ENCODE measurements at regions not wholly inside any gene's neighbourhood (a gene's known extent, or its start where the extent isn't known, plus 50 kb on each side); places are given as distances from the start of the nearest gene placed in this dataset.
"Not testable (repeated sequence)": the region's sequence is repeated elsewhere in the genome, so short reads cannot be mapped to it uniquely, and the experiment has no call there.

GRCh38 chr3:82506204-82506603 is 744.8 kb upstream of the GBE1 start:
- DNase-seq (ENCODE audit: low read depth) = no peak

DNA sequence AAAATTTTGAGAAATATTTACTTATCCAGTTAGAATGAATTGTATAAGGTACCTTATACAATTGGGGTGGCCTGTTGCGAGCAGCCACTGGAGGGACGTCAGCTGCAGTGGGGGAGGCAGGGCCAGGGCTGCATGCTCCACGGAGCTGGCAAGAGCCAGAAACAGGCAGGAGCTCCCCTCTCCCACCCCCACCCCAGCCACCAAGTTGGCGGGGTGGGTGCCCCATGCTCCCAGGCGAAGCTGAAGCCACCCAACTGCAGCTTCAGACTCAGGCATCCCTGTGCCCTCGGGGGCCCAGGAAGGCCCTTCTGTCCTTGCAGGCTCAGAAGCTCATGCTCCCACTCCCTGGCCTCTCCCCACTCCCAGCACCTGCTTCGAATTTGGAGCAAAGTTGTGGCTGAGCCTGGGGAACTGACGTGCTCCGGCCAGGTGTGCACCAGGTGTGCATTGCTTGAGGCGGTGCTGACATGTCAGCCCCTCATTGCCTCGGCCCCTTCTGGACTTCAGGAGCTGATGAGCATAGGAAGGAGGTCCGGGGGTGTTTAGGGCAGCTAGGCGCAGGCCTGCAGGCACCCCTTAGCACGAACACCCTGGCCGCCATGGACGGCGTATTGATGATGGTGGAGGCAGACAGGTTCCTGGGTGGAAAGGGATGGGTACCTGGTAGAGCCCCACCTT is 743.8 kb upstream of the GBE1 start:
- no peak for DNase-seq (ENCODE audit: low read depth)

- DNase-seq (ENCODE audit: low read depth) = no peak
Measured at GRCh38 chr3:82498186-82498585, 736.7 kb upstream of the GBE1 start.

GRCh38 chr3:82496890-82497560 is 735.6 kb upstream of the GBE1 start:
- DNase-seq (ENCODE audit: low read depth) = no peak

DNA sequence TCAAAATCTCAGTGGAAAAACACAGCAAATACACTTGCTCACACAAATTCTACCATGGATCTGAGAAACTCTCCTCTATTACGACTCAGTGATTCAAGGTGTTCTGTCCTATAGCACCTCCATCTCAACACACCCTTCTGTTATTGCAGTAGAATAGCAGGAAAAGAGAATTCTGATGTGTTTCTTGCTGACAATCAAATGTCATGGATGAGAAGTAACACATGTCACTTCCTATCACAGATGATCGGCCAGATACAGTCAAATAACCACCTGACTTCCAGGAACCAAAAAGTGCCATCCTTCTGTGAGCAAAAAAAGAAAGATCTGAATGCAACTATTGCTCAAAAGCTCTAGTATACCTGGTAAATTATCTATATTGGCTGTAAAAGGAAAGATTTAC is 734.2 kb upstream of the GBE1 start:
- DNase-seq (ENCODE audit: low read depth) = no peak

GRCh38 chr3:82494977-82495489 is 733.6 kb upstream of the GBE1 start:
- DNase-seq (ENCODE audit: low read depth) = no peak

GRCh38 chr3:82493858-82494257 is 732.4 kb upstream of the GBE1 start:
- no peak for DNase-seq (ENCODE audit: low read depth)

DNA sequence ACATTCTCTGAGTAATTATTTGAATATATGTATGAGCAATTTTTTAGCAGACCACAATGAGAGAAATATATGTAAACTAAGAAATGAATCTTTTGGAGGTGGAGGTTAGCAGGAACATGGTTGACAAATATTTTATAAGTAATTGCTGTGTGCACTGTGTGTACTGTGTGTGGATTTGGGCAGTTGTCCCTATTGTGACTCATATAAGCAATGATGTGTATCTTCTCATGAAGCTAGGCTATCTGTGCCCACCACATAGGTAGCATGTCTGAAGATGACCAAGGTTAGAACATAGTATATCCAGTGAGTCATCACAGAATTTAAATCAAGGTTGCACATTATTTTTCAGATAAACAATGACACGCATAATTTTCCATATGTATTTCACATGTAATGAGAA is 713.9 kb upstream of the GBE1 start:
- no peak for DNase-seq (ENCODE audit: low read depth)

DNA sequence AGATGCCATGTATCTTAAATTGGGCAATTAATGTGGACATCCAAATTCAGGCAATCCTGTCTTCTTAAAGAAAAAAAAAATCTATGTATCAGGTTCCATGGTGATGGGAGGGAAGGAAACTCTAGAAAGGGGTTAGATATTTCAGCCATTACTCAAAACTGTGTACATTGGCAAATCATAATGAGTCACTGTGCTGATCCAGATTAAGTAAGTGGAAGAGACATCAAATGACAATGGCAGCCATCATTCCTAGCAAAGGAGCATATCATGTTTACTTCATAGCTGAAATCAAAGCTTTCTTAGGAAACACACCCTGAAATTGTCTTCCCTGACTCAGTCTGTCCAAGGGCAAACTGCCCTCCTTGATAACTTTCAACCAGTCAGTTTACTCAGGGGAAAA is 713.3 kb upstream of the GBE1 start:
- peak; percentile 41 for DNase-seq (ENCODE audit: low read depth)

- DNase-seq (ENCODE audit: low read depth) = no peak
Measured at GRCh38 chr3:82473864-82474541, 712.6 kb upstream of the GBE1 start.

GRCh38 chr3:82467051-82467450 is 705.6 kb upstream of the GBE1 start:
- DNase-seq (ENCODE audit: low read depth) = no peak

GRCh38 chr3:82462977-82463376 is 701.5 kb upstream of the GBE1 start:
- no peak for DNase-seq (ENCODE audit: low read depth)

DNA sequence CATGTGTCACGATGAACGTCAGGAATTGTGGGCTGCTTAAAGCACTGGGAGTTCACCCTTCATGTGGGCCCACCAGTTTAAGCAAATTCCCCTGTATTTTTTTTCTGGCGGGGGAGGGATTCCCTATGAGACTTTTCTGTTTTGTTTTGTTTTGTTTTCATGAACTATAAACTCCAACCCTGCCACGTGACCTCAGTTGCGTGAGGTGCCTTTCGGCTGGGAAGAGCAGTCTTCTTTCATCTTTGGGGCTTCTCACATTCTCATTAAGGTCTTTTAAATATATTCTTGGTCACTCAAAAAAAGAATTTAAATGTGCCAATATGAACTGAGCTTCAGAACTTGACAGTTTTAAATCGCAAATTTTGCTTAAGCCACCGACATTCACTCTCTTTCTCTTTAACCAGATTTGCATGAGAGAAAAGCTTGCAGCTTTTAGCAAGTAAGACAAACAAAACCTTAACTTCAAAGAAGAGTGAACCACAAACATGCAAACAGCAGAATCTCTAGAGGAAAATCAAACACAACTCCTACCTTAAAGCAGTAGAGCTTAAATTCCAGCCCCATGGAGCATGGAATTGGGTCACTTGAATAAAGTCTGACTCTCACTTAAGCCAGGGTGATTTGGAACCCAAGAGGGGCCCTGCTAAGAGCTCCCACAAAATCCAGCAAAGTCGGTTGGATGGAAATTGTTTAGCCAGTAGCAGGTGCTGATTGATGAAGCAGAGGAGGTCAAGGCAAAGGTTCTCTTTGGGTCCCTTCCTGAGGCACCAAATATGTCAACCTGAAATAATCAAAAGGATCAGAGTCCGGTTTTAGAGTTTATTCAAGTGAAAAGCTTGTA is 699.8 kb upstream of the GBE1 start:
- DNase-seq (ENCODE audit: low read depth) = no peak

DNA sequence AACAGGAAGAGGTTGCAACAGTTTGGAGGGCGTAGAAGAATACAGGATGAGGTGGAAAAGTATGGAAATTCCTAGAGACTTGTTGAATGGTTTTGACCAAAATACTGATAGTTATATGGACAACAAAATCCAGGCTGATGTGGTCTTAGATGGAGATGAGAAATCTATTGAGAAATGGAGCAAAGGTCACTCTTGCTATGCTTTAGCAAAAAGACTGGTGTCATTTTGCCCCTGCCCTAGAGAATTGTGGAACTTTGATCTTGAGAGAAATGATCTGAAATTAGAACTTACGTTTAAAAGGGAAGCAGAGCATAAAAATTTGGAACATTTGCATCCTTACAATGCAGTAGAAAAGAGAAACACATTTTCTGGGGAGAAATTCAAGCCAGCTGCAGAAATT is 686.9 kb upstream of the GBE1 start:
- DNase-seq (ENCODE audit: low read depth) = no peak

GRCh38 chr3:82428821-82429220 is 667.4 kb upstream of the GBE1 start:
- DNase-seq (ENCODE audit: low read depth) = not testable (repeated sequence)

GRCh38 chr3:82424031-82424339 is 662.5 kb upstream of the GBE1 start:
- DNase-seq (ENCODE audit: low read depth) = no peak

GRCh38 chr3:82423268-82424030 is 662.0 kb upstream of the GBE1 start:
- DNase-seq (ENCODE audit: low read depth) = no peak

DNA sequence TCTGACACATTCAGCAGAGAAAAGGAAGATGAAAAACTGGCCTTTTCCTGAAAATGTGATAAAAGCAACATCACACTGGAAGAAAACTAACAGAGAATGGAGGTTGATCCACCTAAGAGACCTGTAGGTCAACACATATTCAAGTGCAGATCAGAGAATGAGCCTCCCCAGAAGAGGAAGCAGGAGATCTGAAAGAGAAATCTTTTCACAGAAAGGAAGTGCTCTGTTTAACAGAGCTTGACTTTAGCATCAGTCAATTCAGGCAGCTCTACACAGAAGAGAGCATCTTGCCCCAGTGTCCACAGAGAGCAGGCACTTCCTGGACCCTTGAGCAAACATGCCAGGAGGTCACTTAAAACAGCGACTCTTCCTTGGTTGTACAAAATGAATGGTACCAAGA is 655.4 kb upstream of the GBE1 start:
- no peak for DNase-seq (ENCODE audit: low read depth)

- DNase-seq (ENCODE audit: low read depth) = no peak
Measured at GRCh38 chr3:82416349-82416748, 654.9 kb upstream of the GBE1 start.

DNA sequence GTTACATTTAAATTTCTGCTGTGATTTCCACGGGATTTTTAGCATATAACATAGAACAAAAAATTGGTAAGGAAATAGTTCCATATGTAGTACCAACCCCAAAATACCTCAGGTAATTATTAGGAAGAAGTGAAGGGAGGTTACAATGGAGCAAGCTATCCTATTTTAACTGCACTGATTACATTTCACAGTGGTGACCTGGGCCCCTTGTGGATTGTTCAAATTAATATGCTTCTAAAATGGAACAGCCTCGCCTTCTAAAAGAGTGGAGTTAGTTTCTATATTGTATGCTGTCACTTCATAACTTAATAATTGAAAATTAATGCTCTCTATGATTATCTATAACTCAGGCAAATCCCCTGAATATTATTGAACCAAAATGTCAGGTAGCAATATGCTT is 651.7 kb upstream of the GBE1 start:
- DNase-seq (ENCODE audit: low read depth) = no peak

GRCh38 chr3:82410366-82410765 is 648.9 kb upstream of the GBE1 start:
- no peak for DNase-seq (ENCODE audit: low read depth)

DNA sequence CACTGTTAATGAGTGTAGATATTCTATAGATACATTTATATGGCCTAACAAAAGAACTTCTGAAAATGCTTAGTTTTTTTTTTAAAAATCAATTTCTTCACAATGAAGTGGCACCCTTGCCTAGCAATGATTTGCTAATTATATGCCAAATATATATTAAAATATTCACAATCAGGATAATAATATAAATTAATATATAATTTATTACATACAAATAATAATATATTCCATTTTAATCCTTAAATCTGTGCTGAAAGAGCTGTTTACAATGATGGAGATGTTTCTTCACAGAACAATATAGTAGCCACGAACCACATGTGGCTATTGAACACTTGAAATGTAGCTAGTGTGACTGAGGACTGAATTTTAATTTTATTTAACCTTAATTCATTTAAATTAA is 648.4 kb upstream of the GBE1 start:
- no peak for DNase-seq (ENCODE audit: low read depth)

Measured in stromal cell of bone marrow (primary cell).